NT2/D1 (cell line): ENCODE measurements at regions not wholly inside any gene's neighbourhood (a gene's known extent, or its start where the extent isn't known, plus 50 kb on each side); places are given as distances from the start of the nearest gene placed in this dataset.
"Not testable (repeated sequence)": the region's sequence is repeated elsewhere in the genome, so short reads cannot be mapped to it uniquely, and the experiment has no call there.

Source experiments
- YY1 ChIP-seq: IDR thresholded peaks from 2 replicates; pipeline ENCODE4 v1.6.1; 2011; ENCODE audit not compliant: insufficient read length, insufficient read depth
- ZNF274 ChIP-seq: IDR thresholded peaks from 2 replicates; pipeline ENCODE4 v1.6.1; 2011; ENCODE audit warnings: mild to moderate bottlenecking, low read depth, low read length

GRCh38 chr12:107214373-107214773 is 121.0 kb upstream of the CRY1 start:
- not testable (repeated sequence) for TF ChIP-seq ZNF274, YY1
